SU-DHL-6 (cell line): ENCODE measurements at regions not wholly inside any gene's neighbourhood (a gene's known extent, or its start where the extent isn't known, plus 50 kb on each side); places are given as distances from the start of the nearest gene placed in this dataset.

Source experiments
- H2AFZ ChIP-seq: fragments of 200-600 bp; sonication (generic); 2 replicates; pipeline ENCODE4 v1.6.1; 2014; ENCODE audit warnings: low read depth, mild to moderate bottlenecking, moderate library complexity, mixed read lengths, antibody characterized with exemption, low read length; ENCODE audit not compliant: severe bottlenecking
- H3F3A ChIP-seq: fragments of 200-600 bp; shearing (Covaris generic); 2 replicates; pipeline ENCODE4 v1.6.0; 2016; ENCODE audit warnings: antibody characterized with exemption, mild to moderate bottlenecking; ENCODE audit not compliant: insufficient read depth
- H3K27ac ChIP-seq: fragments of 200-600 bp; sonication (generic); 2 replicates; pipeline ENCODE4 v1.5.1; 2016; ENCODE audit warnings: low read depth, mild to moderate bottlenecking, low read length, moderate library complexity, mixed read lengths
- H3K27me3 ChIP-seq: fragments of 200-600 bp; sonication (generic), shearing (Covaris generic); 2 replicates; pipeline ENCODE4 v1.6.0; 2014; ENCODE audit warnings: mild to moderate bottlenecking, low read length
- H3K36me3 ChIP-seq: fragments of 200-600 bp; sonication (generic); 2 replicates; pipeline ENCODE4 v1.6.1; 2014; ENCODE audit warnings: mild to moderate bottlenecking, low read length, mixed read lengths
- H3K4me2 ChIP-seq: fragments of 300-600, 200-600 bp; shearing (Covaris generic), sonication (generic); 2 replicates; pipeline ENCODE4 v1.6.0; 2014; ENCODE audit warnings: low read length, low read depth, mild to moderate bottlenecking; ENCODE audit not compliant: poor library complexity, severe bottlenecking
- H3K4me3 ChIP-seq: fragments of 200-600 bp; sonication (generic); 2 replicates; pipeline ENCODE4 v1.5.1; 2014; ENCODE audit warnings: antibody characterized with exemption, low read length, mild to moderate bottlenecking, mixed read lengths; ENCODE audit not compliant: insufficient read depth, poor library complexity, severe bottlenecking
- H3K79me2 ChIP-seq: fragments of 200-600 bp; sonication (generic); 2 replicates; pipeline ENCODE4 v1.6.1; 2014; ENCODE audit warnings: mild to moderate bottlenecking, low read length, moderate library complexity; ENCODE audit not compliant: insufficient read depth
- H3K9ac ChIP-seq: fragments of 200-600 bp; sonication (generic); 2 replicates; pipeline ENCODE4 v1.7.0; 2014; ENCODE audit warnings: mild to moderate bottlenecking, low read length
- H3K9me2 ChIP-seq: fragments of 200-600 bp; sonication (generic); replicated peaks from 2 replicates; pipeline ENCODE4 v1.6.1; 2014; ENCODE audit warnings: low read length; ENCODE audit not compliant: insufficient read depth
- H3K9me3 ChIP-seq: fragments of 200-600 bp; sonication (generic); 2 replicates; pipeline ENCODE4 v1.6.1; 2014; ENCODE audit warnings: low read length, mixed read lengths; ENCODE audit not compliant: insufficient read depth
- H4K20me1 ChIP-seq: fragments of 200-600 bp; sonication (generic); 2 replicates; pipeline ENCODE4 v1.6.1; 2014; ENCODE audit warnings: low read depth, mild to moderate bottlenecking, antibody characterized with exemption, low read length, moderate library complexity, mixed read lengths
- CTCF ChIP-seq: fragments of 200-600 bp; sonication (generic); IDR thresholded peaks from one replicate; pipeline ENCODE4 v1.5.1; 2017; ENCODE audit warnings: antibody characterized with exemption, mild to moderate bottlenecking, low read length, moderate library complexity; ENCODE audit not compliant: insufficient read depth, poor library complexity, severe bottlenecking
- EZH2phosphoT487 ChIP-seq: fragments of 200-600 bp; sonication (generic), shearing (Covaris generic); conservative IDR thresholded peaks from 2 replicates; pipeline ENCODE4 v1.6.1; 2018; ENCODE audit warnings: mild to moderate bottlenecking, antibody characterized with exemption, low read length, moderate library complexity, mixed read lengths

DNA sequence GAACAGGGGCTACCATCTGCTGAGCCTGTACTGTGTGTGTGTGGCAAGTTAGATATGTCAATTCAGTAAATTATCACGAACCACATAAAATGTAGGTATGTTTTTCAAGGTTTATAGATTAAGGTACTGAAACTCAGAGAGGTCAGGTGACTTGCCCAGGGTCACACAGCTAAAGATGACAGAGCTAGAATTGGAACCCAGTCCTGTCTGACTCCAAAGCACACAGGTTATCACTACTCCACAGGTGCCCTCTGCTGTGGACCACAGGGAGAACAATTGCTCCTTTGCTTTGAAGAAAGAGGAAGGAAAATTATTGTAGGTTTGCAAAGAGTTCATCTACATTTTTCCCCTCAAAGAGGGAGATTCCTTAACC is 229.7 kb upstream of the AGAP1 start:
- no peaks in the 10 kb centered on the region for H3F3A ChIP-seq
- TF ChIP-seq EZH2phosphoT487: no peak
- no peak for TF ChIP-seq CTCF
- H3K27ac ChIP-seq: no peak overlapping the region
- H3K36me3 ChIP-seq: no peaks in the 10 kb centered on the region
- H3K9me2 ChIP-seq: no peaks in the 10 kb centered on the region
- H3K27me3 ChIP-seq: no peaks in the 10 kb centered on the region
- no peaks in the 10 kb centered on the region for H4K20me1 ChIP-seq
- no peak overlapping the region for H3K4me3 ChIP-seq
- no peak overlapping the region for H3K9ac ChIP-seq
- H2AFZ ChIP-seq: no peak overlapping the region
- no peaks in the 10 kb centered on the region for H3K79me2 ChIP-seq
- H3K9me3 ChIP-seq: no peaks in the 10 kb centered on the region
- H3K4me2 ChIP-seq: no peak overlapping the region

DNA sequence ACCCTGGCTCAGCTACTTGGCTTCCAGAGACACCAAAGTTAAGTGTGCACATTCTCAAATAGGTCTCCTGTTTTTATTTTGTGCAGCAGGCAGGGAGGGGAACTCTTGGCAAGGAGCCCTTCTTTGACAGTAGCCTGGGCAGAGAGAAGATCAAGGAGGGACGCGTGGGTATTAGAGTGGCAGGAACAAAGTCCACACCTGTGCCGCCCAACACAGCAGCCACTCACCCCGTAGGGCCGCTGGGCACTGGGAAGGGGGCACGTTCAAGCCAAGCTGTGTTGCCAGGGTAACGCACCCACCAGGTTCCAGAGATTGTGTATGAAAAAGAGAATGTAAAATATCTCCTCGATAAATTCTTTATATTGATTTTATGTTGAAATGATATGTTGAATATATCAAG is 229.3 kb upstream of the AGAP1 start:
- Histone ChIP-seq H3K9ac (no peak overlapping the region), H4K20me1 (no peaks in the 10 kb centered on the region), H3K27ac (no peak overlapping the region)

DNA sequence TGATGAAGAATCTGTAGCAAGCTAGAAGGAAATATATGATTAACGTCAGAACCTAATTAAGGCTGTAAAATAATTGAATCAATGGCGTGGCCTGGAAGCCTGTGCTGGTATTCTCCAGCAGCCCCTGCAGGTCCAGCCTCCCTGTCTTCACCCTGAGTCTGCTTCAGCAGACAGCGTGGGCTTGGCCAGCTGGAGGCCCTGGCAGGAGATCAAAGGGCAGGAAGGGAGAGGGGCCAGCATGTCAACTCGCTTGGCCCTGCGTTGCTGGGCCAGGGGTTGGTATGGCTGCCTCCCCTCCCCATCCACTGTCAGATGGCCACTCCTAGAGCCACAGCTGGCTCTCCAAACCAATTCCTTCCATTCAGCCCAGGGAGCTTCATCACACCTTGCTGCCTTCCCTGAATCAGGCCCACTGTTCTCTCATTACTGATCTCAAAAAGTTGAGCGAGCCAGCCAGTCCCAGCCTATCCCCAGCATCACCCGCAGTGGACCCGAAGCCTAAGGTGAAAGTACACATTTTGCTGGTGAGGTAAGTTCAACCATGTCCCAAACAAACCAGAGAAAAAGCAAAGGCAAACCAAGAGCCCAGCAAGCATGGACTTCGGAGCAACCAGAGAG is 228.4 kb upstream of the AGAP1 start:
- H3F3A ChIP-seq: no peaks in the 10 kb centered on the region
- H3K27me3 ChIP-seq: no peaks in the 10 kb centered on the region
- H2AFZ ChIP-seq: no peak overlapping the region
- H3K4me2 ChIP-seq: no peak overlapping the region
- H4K20me1 ChIP-seq: no peaks in the 10 kb centered on the region
- H3K9ac ChIP-seq: no peak overlapping the region
- no peaks in the 10 kb centered on the region for H3K79me2 ChIP-seq
- H3K27ac ChIP-seq: no peak overlapping the region
- TF ChIP-seq EZH2phosphoT487 (no peak), CTCF (no peak)
- H3K9me3 ChIP-seq: no peaks in the 10 kb centered on the region
- no peak overlapping the region for H3K4me3 ChIP-seq
- no peaks in the 10 kb centered on the region for H3K9me2 ChIP-seq
- H3K36me3 ChIP-seq: no peaks in the 10 kb centered on the region

More for the DNA sequence above, 229.3 kb upstream of the AGAP1 start:
- Histone ChIP-seq H3K79me2 (no peaks in the 10 kb centered on the region), H3K4me3 (no peak overlapping the region), H3K9me3 (no peaks in the 10 kb centered on the region), H3K4me2 (no peak overlapping the region), H3K36me3 (no peaks in the 10 kb centered on the region), H2AFZ (no peak overlapping the region), H3F3A (no peaks in the 10 kb centered on the region), H3K9me2 (no peaks in the 10 kb centered on the region), H3K27me3 (no peaks in the 10 kb centered on the region)
- TF ChIP-seq EZH2phosphoT487: no peak
- no peak for TF ChIP-seq CTCF

DNA sequence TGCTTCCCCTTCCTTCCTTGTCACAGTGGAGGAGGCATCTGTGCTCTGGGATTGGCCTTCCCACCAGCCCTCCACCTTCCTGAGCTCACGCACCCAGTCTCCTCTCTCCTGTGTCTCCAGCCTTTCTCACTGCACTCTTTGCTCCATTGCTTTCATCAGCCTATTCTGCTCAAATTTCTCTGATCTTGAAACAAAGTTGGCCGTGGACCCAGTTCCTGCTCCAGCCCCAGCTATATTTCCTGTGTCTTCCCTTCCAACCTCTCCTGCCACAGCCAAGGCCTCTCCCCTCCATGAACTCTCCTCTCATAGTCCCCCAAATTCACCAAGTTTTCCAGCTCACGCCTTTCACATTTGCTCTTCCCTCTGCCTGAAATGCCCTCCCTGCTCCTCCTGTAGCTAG is 226.6 kb upstream of the AGAP1 start:
- Histone ChIP-seq H3K36me3 (no peaks in the 10 kb centered on the region), H3K4me3 (no peak overlapping the region), H3K27ac (no peak overlapping the region), H3K9ac (no peak overlapping the region), H4K20me1 (no peaks in the 10 kb centered on the region), H2AFZ (no peak overlapping the region), H3K79me2 (no peaks in the 10 kb centered on the region), H3K9me3 (no peaks in the 10 kb centered on the region), H3K27me3 (no peaks in the 10 kb centered on the region), H3F3A (no peaks in the 10 kb centered on the region), H3K9me2 (no peaks in the 10 kb centered on the region), H3K4me2 (no peak overlapping the region)
- TF ChIP-seq EZH2phosphoT487 (no peak), CTCF (no peak)
